Right atrium auricular region (tissue), 2 donors: ENCODE measurements at regions not wholly inside any gene's neighbourhood (a gene's known extent, or its start where the extent isn't known, plus 50 kb on each side); places are given as distances from the start of the nearest gene placed in this dataset.

Experiments
- DNase-seq: peaks from one replicate; pipeline ENCODE4 v3.0.0-alpha.2; 2019; ENCODE audit warnings: low spot score
- H3K27ac ChIP-seq, 2 donors: fragments of 200-600 bp; sonication (generic); 1 replicate in 1 of 2; 2 replicates in 1 of 2; pipeline ENCODE4 v1.5.1; 2016 to 2019
- H3K27me3 ChIP-seq, 2 donors: fragments of 200-600 bp; sonication (generic); one replicate each; pipeline versions ENCODE4 v1.5.1 to v1.6.0; 2017 to 2019
- H3K36me3 ChIP-seq: fragments of 200-600 bp; sonication (generic); one replicate; pipeline ENCODE4 v1.5.1; 2016
- H3K4me1 ChIP-seq, 2 donors: fragments of 200-600 bp; sonication (generic); one replicate each; pipeline versions ENCODE4 v1.5.1 to v1.6.0; 2017 to 2019
- H3K4me3 ChIP-seq, 2 donors: fragments of 200-600 bp; sonication (generic); 1 replicate in 1 of 2; 2 replicates in 1 of 2; pipeline ENCODE4 v1.5.1; 2017 to 2019; ENCODE audit warnings: mild to moderate bottlenecking in 1 of 2, moderate library complexity in 1 of 2
- H3K9me3 ChIP-seq, 2 donors: fragments of 200-600 bp; sonication (generic); one replicate each; pipeline ENCODE4 v1.5.1; 2019
- CTCF ChIP-seq, 2 donors: fragments of 200-600 bp; sonication (generic); IDR thresholded peaks; one replicate each; pipeline ENCODE4 v1.5.1; 2019; ENCODE audit warnings: antibody characterized with exemption in 2 of 2

- Histone ChIP-seq H3K9me3 (no peaks in the 10 kb centered on the region), H3K4me1 (no peaks in the 10 kb centered on the region), H3K27ac (no peak overlapping the region), H3K27me3 (no peaks in the 10 kb centered on the region), H3K4me3 (no peak overlapping the region), H3K36me3 (no peaks in the 10 kb centered on the region)
- TF ChIP-seq CTCF (IDR thresholded peaks at IDR 0.05): no peak
- DNase-seq: no peak
These were observed 180.6 kb downstream of the ANXA2 start for GRCh38 chr15:60217161-60217560.

- no peaks in the 10 kb centered on the region for H3K36me3 ChIP-seq
- no peak for DNase-seq
- TF ChIP-seq CTCF (IDR thresholded peaks at IDR 0.05): no peak
- H3K4me1 ChIP-seq: no peaks in the 10 kb centered on the region
- H3K4me3 ChIP-seq: no peak overlapping the region
- H3K9me3 ChIP-seq: no peaks in the 10 kb centered on the region
- H3K27ac ChIP-seq: no peak overlapping the region
- H3K27me3 ChIP-seq: no peaks in the 10 kb centered on the region
These were observed 179.5 kb downstream of the ANXA2 start for GRCh38 chr15:60218256-60218655.

GRCh38 chr15:60219866-60220265 lies 177.9 kb downstream of the ANXA2 start:
- Histone ChIP-seq H3K36me3 (no peaks in the 10 kb centered on the region), H3K4me3 (no peak overlapping the region), H3K27me3 (no peaks in the 10 kb centered on the region), H3K27ac (no peak overlapping the region), H3K9me3 (no peaks in the 10 kb centered on the region), H3K4me1 (no peaks in the 10 kb centered on the region)
- DNase-seq: no peak
- no peak for TF ChIP-seq CTCF (IDR thresholded peaks at IDR 0.05)

GRCh38 chr15:60221356-60221755 lies 176.4 kb downstream of the ANXA2 start:
- TF ChIP-seq CTCF (IDR thresholded peaks at IDR 0.05): no peak
- no peaks in the 10 kb centered on the region for H3K4me1 ChIP-seq
- no peaks in the 10 kb centered on the region for H3K27me3 ChIP-seq
- H3K27ac ChIP-seq: no peak overlapping the region
- H3K36me3 ChIP-seq: no peaks in the 10 kb centered on the region
- H3K9me3 ChIP-seq: no peaks in the 10 kb centered on the region
- H3K4me3 ChIP-seq: no peak overlapping the region
- DNase-seq: no peak

- Histone ChIP-seq H3K4me3 (no peak overlapping the region), H3K27me3 (no peaks in the 10 kb centered on the region), H3K9me3 (no peaks in the 10 kb centered on the region), H3K27ac (no peak overlapping the region), H3K4me1 (no peaks in the 10 kb centered on the region), H3K36me3 (no peaks in the 10 kb centered on the region)
- DNase-seq: no peak
- TF ChIP-seq CTCF (IDR thresholded peaks at IDR 0.05): no peak
These were observed 175.4 kb downstream of the ANXA2 start for GRCh38 chr15:60222404-60222803.

GRCh38 chr15:60223176-60223575 lies 174.6 kb downstream of the ANXA2 start:
- TF ChIP-seq CTCF (IDR thresholded peaks at IDR 0.05): no peak
- no peaks in the 10 kb centered on the region for H3K4me1 ChIP-seq
- no peak for DNase-seq
- no peak overlapping the region for H3K4me3 ChIP-seq
- H3K27ac ChIP-seq: no peak overlapping the region
- H3K27me3 ChIP-seq: no peaks in the 10 kb centered on the region
- no peaks in the 10 kb centered on the region for H3K36me3 ChIP-seq
- no peaks in the 10 kb centered on the region for H3K9me3 ChIP-seq
